ENCODE measurements at regions not wholly inside any gene's neighbourhood (a gene's known extent, or its start where the extent isn't known, plus 50 kb on each side); places are given as distances from the start of the nearest gene placed in this dataset.
"Not testable (repeated sequence)": the region's sequence is repeated elsewhere in the genome, so short reads cannot be mapped to it uniquely, and the experiment has no call there.

- H3K27ac ChIP-seq (ENCODE audit: low read depth, low read length); H3K27me3 ChIP-seq (ENCODE audit: control insufficient read depth, insufficient read depth, low read length); POLR2A ChIA-PET; H3K9me3 ChIP-seq (ENCODE audit: control insufficient read depth, insufficient read depth, low read length); DNase-seq (ENCODE audit: low read depth, low spot score); H3K4me3 ChIP-seq (ENCODE audit: low read depth, low read length); CTCF ChIA-PET: not testable (repeated sequence)
These were observed 53.9 kb downstream of the CDRT15L2 start for GRCh38 chr17:20633268-20634059.

GRCh38 chr17:20640147-20640546 lies 60.6 kb downstream of the CDRT15L2 start:
- H3K9me3 ChIP-seq (ENCODE audit: control insufficient read depth, insufficient read depth, low read length); CTCF ChIA-PET; DNase-seq (ENCODE audit: low read depth, low spot score); H3K27ac ChIP-seq (ENCODE audit: low read depth, low read length); POLR2A ChIA-PET; H3K4me3 ChIP-seq (ENCODE audit: low read depth, low read length); H3K27me3 ChIP-seq (ENCODE audit: control insufficient read depth, insufficient read depth, low read length): not testable (repeated sequence)

DNA sequence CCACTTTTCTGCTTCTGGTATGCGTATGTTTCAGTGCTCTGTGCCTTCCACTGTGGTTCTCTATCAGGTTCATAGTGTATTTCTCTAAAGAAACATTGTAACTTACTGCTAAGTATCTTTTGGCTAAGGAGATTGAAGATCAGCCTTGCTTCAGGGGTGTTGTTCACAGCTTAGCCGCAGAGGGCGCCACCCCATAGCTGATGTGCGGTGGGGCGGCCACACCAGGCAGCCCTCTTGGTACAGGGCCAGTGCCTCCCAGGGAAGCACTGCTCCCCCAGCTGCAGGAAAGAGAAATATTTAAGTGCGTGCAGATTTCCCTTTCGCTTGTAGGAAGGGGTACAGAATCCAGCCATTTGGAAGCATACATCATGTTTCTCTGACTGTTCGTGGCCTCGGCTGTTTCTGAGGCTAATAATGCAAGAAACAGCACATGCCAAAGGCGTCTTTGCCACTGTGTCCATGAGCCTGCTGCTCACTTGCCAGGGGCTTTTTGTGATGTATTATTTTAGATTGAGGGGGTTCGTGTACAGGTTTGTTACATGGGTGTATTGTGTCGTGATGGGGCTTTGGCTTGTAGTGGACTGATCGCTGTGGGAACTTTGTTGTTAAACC lies 67.2 kb downstream of the CDRT15L2 start:
- CTCF ChIA-PET, result interaction anchor here (0.7 kb wide), 1 partner anchor 743 kb away, joined by 4 read pairs; no protein-coding TSS in a partner anchor
- TF ChIP-seq, protein P1, sequence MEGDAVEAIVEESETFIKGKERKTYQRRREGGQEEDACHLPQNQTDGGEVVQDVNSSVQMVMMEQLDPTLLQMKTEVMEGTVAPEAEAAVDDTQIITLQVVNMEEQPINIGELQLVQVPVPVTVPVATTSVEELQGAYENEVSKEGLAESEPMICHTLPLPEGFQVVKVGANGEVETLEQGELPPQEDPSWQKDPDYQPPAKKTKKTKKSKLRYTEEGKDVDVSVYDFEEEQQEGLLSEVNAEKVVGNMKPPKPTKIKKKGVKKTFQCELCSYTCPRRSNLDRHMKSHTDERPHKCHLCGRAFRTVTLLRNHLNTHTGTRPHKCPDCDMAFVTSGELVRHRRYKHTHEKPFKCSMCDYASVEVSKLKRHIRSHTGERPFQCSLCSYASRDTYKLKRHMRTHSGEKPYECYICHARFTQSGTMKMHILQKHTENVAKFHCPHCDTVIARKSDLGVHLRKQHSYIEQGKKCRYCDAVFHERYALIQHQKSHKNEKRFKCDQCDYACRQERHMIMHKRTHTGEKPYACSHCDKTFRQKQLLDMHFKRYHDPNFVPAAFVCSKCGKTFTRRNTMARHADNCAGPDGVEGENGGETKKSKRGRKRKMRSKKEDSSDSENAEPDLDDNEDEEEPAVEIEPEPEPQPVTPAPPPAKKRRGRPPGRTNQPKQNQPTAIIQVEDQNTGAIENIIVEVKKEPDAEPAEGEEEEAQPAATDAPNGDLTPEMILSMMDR (IDR thresholded peaks at IDR 0.05; ENCODE audit: low read depth, low read length), result peak; percentile 23; the same call in 1 of the 2 replicates
- H3K27me3 ChIP-seq (ENCODE audit: control insufficient read depth, insufficient read depth, low read length); H3K4me3 ChIP-seq (ENCODE audit: low read depth, low read length); H3K9me3 ChIP-seq (ENCODE audit: control insufficient read depth, insufficient read depth, low read length); POLR2A ChIA-PET; H3K27ac ChIP-seq (ENCODE audit: low read depth, low read length); DNase-seq (ENCODE audit: low read depth, low spot score): not testable (repeated sequence)

GRCh38 chr17:20649097-20649767 lies 69.7 kb downstream of the CDRT15L2 start:
- H3K27me3 ChIP-seq (ENCODE audit: control insufficient read depth, insufficient read depth, low read length); H3K4me3 ChIP-seq (ENCODE audit: low read depth, low read length); POLR2A ChIA-PET; CTCF ChIA-PET; H3K27ac ChIP-seq (ENCODE audit: low read depth, low read length); DNase-seq (ENCODE audit: low read depth, low spot score); H3K9me3 ChIP-seq (ENCODE audit: control insufficient read depth, insufficient read depth, low read length): not testable (repeated sequence)

DNA sequence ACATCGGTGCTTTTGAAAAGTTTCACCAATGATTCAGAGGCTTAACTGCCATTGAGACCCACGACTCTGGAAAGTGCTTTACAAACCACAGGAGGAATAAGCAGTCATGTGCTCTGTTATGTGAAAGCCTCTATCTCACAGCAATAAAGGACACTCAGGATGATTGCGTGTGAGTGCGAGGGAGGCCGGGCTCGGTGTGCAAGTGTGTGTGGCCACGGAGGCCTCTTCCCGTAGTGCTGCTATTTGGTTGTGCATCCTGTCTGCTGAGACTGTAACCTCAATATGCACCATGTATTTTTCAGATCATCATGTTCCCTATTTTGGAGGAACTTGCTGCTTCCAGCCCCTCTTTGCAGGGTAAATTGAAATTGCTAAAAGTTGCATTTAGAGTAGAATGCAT lies 71.5 kb downstream of the CDRT15L2 start:
- H3K9me3 ChIP-seq (ENCODE audit: control insufficient read depth, insufficient read depth, low read length); POLR2A ChIA-PET: not testable (repeated sequence)

DNA sequence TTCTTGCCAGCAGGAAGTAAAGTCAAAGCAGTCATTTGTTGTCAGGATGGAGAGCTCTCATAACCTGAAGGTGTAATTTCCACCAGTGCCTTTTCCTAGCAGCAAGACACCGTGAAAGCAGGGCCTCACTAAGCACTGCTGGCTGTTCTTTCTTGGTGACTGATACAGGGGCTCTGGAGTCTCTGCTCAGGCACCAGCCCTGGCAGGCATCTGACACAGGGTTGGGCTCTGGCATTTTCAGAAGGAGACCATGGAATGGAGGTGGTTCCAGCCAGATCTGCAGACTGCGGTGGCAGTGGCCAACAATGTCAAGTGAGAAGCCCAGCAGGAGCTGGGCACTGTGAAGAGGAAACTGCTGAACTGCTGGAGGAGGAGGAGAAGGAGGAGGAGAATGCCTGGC lies 72.2 kb downstream of the CDRT15L2 start:
- DNase-seq (ENCODE audit: low read depth, low spot score); H3K27me3 ChIP-seq (ENCODE audit: control insufficient read depth, insufficient read depth, low read length); H3K4me3 ChIP-seq (ENCODE audit: low read depth, low read length); POLR2A ChIA-PET; H3K27ac ChIP-seq (ENCODE audit: low read depth, low read length); CTCF ChIA-PET; H3K9me3 ChIP-seq (ENCODE audit: control insufficient read depth, insufficient read depth, low read length): not testable (repeated sequence)

More for the DNA sequence above, 71.5 kb downstream of the CDRT15L2 start:
- H3K4me3 ChIP-seq (ENCODE audit: low read depth, low read length); CTCF ChIA-PET; H3K27me3 ChIP-seq (ENCODE audit: control insufficient read depth, insufficient read depth, low read length); DNase-seq (ENCODE audit: low read depth, low spot score); H3K27ac ChIP-seq (ENCODE audit: low read depth, low read length): not testable (repeated sequence)

- H3K4me3 ChIP-seq (ENCODE audit: low read depth, low read length); CTCF ChIA-PET; DNase-seq (ENCODE audit: low read depth, low spot score); H3K9me3 ChIP-seq (ENCODE audit: control insufficient read depth, insufficient read depth, low read length); H3K27me3 ChIP-seq (ENCODE audit: control insufficient read depth, insufficient read depth, low read length); H3K27ac ChIP-seq (ENCODE audit: low read depth, low read length); POLR2A ChIA-PET: not testable (repeated sequence)
These were observed 73.9 kb downstream of the CDRT15L2 start for GRCh38 chr17:20653391-20653790.

- POLR2A ChIA-PET; DNase-seq (ENCODE audit: low read depth, low spot score): not testable (repeated sequence)
These were observed 74.6 kb downstream of the CDRT15L2 start for GRCh38 chr17:20654114-20654513.

DNA sequence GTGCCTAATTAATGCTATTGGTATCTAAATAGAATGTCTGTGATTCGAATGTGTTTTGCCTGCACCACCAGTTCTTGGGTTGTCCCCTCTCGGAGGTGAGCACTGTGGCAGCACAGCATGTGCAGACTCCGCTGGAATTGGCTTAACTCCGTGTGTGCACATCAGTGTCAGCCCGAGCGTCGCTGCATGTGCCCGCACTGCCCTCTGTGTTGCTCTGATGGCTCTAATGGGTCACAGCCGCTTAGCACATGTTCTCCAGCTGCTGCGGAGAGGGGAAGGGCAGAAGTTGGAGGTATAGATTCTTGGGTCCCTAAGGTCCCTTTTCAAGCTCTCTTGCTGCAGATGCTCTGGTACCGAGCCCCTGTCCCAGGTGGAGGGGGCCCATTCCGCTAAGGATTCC lies 75.1 kb downstream of the CDRT15L2 start:
- POLR2A ChIA-PET; H3K9me3 ChIP-seq (ENCODE audit: control insufficient read depth, insufficient read depth, low read length); H3K27me3 ChIP-seq (ENCODE audit: control insufficient read depth, insufficient read depth, low read length); CTCF ChIA-PET; H3K27ac ChIP-seq (ENCODE audit: low read depth, low read length); DNase-seq (ENCODE audit: low read depth, low spot score); H3K4me3 ChIP-seq (ENCODE audit: low read depth, low read length): not testable (repeated sequence)

More at GRCh38 chr17:20654114-20654513, 74.6 kb downstream of the CDRT15L2 start:
- H3K27ac ChIP-seq (ENCODE audit: low read depth, low read length); H3K9me3 ChIP-seq (ENCODE audit: control insufficient read depth, insufficient read depth, low read length); CTCF ChIA-PET; H3K4me3 ChIP-seq (ENCODE audit: low read depth, low read length); H3K27me3 ChIP-seq (ENCODE audit: control insufficient read depth, insufficient read depth, low read length): not testable (repeated sequence)

- H3K27me3 ChIP-seq (ENCODE audit: control insufficient read depth, insufficient read depth, low read length); CTCF ChIA-PET; H3K27ac ChIP-seq (ENCODE audit: low read depth, low read length); H3K9me3 ChIP-seq (ENCODE audit: control insufficient read depth, insufficient read depth, low read length); DNase-seq (ENCODE audit: low read depth, low spot score); POLR2A ChIA-PET; H3K4me3 ChIP-seq (ENCODE audit: low read depth, low read length): not testable (repeated sequence)
These were observed 85.8 kb downstream of the CDRT15L2 start for GRCh38 chr17:20665103-20665955.

Measured in AG04450 (cell line).